ENCODE measurements at regions not wholly inside any gene's neighbourhood (a gene's known extent, or its start where the extent isn't known, plus 50 kb on each side); places are given as distances from the start of the nearest gene placed in this dataset.

DNA sequence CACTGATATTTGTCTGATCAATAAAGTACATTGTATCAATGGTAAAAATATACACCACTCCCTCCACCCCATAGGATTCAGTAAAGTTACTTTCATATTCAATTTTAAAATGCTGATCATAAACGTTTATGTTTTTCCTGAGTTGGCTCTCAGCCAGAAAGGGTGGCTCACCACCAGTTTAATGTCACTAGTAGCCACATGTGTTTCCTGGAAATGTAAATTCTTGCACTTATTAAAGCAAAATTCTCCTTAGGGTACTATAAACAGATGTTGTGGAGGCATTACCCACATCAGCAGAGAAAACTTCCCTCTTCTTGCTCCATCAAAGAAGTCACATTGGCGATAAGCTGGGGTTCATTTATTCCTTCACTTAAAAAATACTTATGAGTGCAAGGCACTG lies 210.3 kb downstream of the SREK1 start:
- CTCF ChIA-PET: no interaction called here
- TF ChIP-seq, protein P1, sequence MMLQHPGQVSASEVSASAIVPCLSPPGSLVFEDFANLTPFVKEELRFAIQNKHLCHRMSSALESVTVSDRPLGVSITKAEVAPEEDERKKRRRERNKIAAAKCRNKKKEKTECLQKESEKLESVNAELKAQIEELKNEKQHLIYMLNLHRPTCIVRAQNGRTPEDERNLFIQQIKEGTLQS (IDR thresholded peaks at IDR 0.05): no peak
- TF ChIP-seq YY1 (IDR thresholded peaks at IDR 0.05; ENCODE audit: extremely low read depth, insufficient replicate concordance, low read depth, low read length) (no peak), ELF1 (IDR thresholded peaks at IDR 0.05; ENCODE audit: borderline replicate concordance, low read depth) (no peak), POLR2AphosphoS5 (IDR thresholded peaks at IDR 0.05; ENCODE audit: low read depth, low read length) (no peak), SRF (IDR thresholded peaks at IDR 0.05; ENCODE audit: low read depth) (no peak), EGR1 (IDR thresholded peaks at IDR 0.05; ENCODE audit: low read depth) (no peak), CEBPB (IDR thresholded peaks at IDR 0.05; ENCODE audit: low read depth) (no peak), SIN3A (IDR thresholded peaks at IDR 0.05; ENCODE audit: low read depth) (no peak), RAD21 (IDR thresholded peaks at IDR 0.05; ENCODE audit: low read depth) (no peak)
- RAD21 ChIA-PET (ENCODE audit: low non-redundant PET in 1 of 2, low total read pairs in 2 of 2, uncharacterized antibody in 2 of 2, unreplicated experiment in 2 of 2): no interaction called here
- H3K79me2 ChIP-seq (ENCODE audit: insufficient read depth, low read length): no peaks in the 10 kb centered on the region
- no peak for ATAC-seq
- H3K9me3 ChIP-seq (ENCODE audit: control insufficient read depth in 1 of 2, insufficient read depth in 1 of 2, low read depth in 1 of 2, low read length in 2 of 2): no peaks in the 10 kb centered on the region
- H3K9ac ChIP-seq (ENCODE audit: low read length): no peak overlapping the region
- peaks cover 65% of the 10 kb centered on the region for H3K27me3 ChIP-seq (ENCODE audit: insufficient read depth, low read length)
- no peak overlapping the region for H3K4me3 ChIP-seq (replicated peaks in 1 of 2; ENCODE audit: low read depth in 1 of 2, low read length in 2 of 2)
- no peaks in the 10 kb centered on the region for H3K36me3 ChIP-seq (ENCODE audit: control insufficient read depth in 1 of 2, insufficient read depth in 2 of 2, low read length in 2 of 2)
- POLR2A ChIA-PET: no interaction called here
- no peak overlapping the region for H3K4me2 ChIP-seq (ENCODE audit: low read length)
- H3K4me1 ChIP-seq (ENCODE audit: control insufficient read depth in 1 of 2, insufficient read depth in 2 of 2, low read length in 2 of 2): no peaks in the 10 kb centered on the region
- no peak overlapping the region for H3K27ac ChIP-seq (ENCODE audit: low read depth, low read length)
- no peaks in the 10 kb centered on the region for H4K20me1 ChIP-seq (ENCODE audit: insufficient read depth)
- DNase-seq (ENCODE audit: low read depth, low spot score): no peak
- intact Hi-C loops (cut with micrococcal nuclease): no loop called here
- no TSS peak for BruUV-seq (replicated peaks)
- H3K9me2 ChIP-seq (ENCODE audit: insufficient read depth): no peaks in the 10 kb centered on the region
- no peak overlapping the region for H2AFZ ChIP-seq (ENCODE audit: low read depth, low read length, poor library complexity, severe bottlenecking)

DNA sequence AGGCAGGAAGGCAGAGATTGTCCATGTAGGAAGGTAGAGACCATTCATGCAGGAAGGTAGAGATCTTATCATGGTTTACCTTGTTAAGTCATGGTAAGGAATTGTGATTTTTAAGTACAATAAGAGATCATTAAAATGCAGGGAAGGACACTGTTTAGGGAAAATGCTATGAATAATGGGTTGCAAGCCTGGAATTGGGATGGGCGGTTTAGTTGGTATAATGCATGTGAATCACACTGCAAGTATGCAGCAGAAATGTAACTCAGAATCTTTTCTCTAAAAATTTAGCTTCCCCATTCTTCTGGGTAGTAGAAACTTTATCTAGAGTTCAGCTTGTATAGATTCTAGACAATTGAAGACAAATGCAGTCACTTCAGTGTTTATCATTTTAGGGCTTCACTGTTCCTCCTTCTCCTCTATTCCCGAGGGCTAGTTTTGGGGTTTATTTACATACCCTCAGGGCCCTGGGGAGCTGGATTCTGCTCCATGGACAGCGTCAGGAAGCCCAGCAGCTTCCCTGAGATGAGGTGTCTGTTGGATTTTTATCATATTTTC lies 212.0 kb downstream of the SREK1 start:
- H3K4me3 ChIP-seq (replicated peaks in 1 of 2; ENCODE audit: low read depth in 1 of 2, low read length in 2 of 2): no peak overlapping the region
- H3K27me3 ChIP-seq (ENCODE audit: insufficient read depth, low read length): peaks cover 66% of the 10 kb centered on the region
- H3K36me3 ChIP-seq (ENCODE audit: control insufficient read depth in 1 of 2, insufficient read depth in 2 of 2, low read length in 2 of 2): no peaks in the 10 kb centered on the region
- intact Hi-C loops (cut with micrococcal nuclease): no loop called here
- CTCF ChIA-PET: no interaction called here
- H3K27ac ChIP-seq (ENCODE audit: low read depth, low read length): no peak overlapping the region
- H3K4me1 ChIP-seq (ENCODE audit: control insufficient read depth in 1 of 2, insufficient read depth in 2 of 2, low read length in 2 of 2): no peaks in the 10 kb centered on the region
- H3K9me3 ChIP-seq (ENCODE audit: control insufficient read depth in 1 of 2, insufficient read depth in 1 of 2, low read depth in 1 of 2, low read length in 2 of 2): no peaks in the 10 kb centered on the region
- TF ChIP-seq EGR1 (IDR thresholded peaks at IDR 0.05; ENCODE audit: low read depth): no peak
- no peak for TF ChIP-seq RAD21 (IDR thresholded peaks at IDR 0.05; ENCODE audit: low read depth)
- TF ChIP-seq POLR2A (IDR thresholded peaks at IDR 0.05; ENCODE audit: borderline replicate concordance, extremely low read depth, insufficient read depth, insufficient read length): no peak
- TF ChIP-seq JUND (IDR thresholded peaks at IDR 0.05): no peak
- TF ChIP-seq, protein P2, sequence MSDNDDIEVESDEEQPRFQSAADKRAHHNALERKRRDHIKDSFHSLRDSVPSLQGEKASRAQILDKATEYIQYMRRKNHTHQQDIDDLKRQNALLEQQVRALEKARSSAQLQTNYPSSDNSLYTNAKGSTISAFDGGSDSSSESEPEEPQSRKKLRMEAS (IDR thresholded peaks at IDR 0.05): no peak
- no peak for TF ChIP-seq SP1 (IDR thresholded peaks at IDR 0.05; ENCODE audit: low read depth)
- no peak for TF ChIP-seq EZH2 (IDR thresholded peaks at IDR 0.05)
- TF ChIP-seq SRF (IDR thresholded peaks at IDR 0.05; ENCODE audit: low read depth): no peak
- TF ChIP-seq TCF7L2 (IDR thresholded peaks at IDR 0.05; ENCODE audit: borderline replicate concordance, extremely low read depth, insufficient read depth, insufficient read length): no peak
- ATAC-seq (no peak), DNase-seq (ENCODE audit: low read depth, low spot score) (no peak)
- no peaks in the 10 kb centered on the region for H3K9me2 ChIP-seq (ENCODE audit: insufficient read depth)
- no peak overlapping the region for H3K9ac ChIP-seq (ENCODE audit: low read length)
- POLR2A ChIA-PET: no interaction called here
- H2AFZ ChIP-seq (ENCODE audit: low read depth, low read length, poor library complexity, severe bottlenecking): no peak overlapping the region
- H4K20me1 ChIP-seq (ENCODE audit: insufficient read depth): no peaks in the 10 kb centered on the region
- H3K79me2 ChIP-seq (ENCODE audit: insufficient read depth, low read length): no peaks in the 10 kb centered on the region
- no TSS peak for BruUV-seq (replicated peaks)
- no peak overlapping the region for H3K4me2 ChIP-seq (ENCODE audit: low read length)
- RAD21 ChIA-PET (ENCODE audit: low non-redundant PET in 1 of 2, low total read pairs in 2 of 2, uncharacterized antibody in 2 of 2, unreplicated experiment in 2 of 2): no interaction called here
